GM18870 (cell line): ENCODE measurements at regions not wholly inside any gene's neighbourhood (a gene's known extent, or its start where the extent isn't known, plus 50 kb on each side); places are given as distances from the start of the nearest gene placed in this dataset.

Source experiments
- ATAC-seq: cut with Tn5 transposase; IDR thresholded peaks from one replicate; pipeline ENCODE4 v1.9.1; 2021; ENCODE audit warnings: moderate library complexity; ENCODE audit not compliant: unreplicated experiment

DNA sequence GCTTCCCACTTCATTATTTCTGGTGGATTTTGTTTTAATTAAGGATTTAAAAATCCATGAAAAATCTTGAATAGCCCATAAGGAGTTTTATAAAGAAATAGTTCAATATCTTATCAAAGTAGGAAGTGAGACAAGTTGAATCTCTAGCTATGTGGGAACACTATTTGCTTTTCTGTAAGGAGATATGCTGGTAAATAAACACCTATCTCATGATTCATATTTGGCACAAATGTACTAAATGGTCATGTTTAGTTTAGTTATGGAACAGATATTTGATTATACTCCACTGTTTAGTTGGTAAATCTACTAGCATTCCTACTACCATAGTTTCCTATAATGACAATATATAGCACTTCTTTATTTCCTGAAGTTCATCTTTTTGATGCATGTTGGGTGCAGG lies 239.9 kb upstream of the CEP162 start:
- no peak for ATAC-seq

DNA sequence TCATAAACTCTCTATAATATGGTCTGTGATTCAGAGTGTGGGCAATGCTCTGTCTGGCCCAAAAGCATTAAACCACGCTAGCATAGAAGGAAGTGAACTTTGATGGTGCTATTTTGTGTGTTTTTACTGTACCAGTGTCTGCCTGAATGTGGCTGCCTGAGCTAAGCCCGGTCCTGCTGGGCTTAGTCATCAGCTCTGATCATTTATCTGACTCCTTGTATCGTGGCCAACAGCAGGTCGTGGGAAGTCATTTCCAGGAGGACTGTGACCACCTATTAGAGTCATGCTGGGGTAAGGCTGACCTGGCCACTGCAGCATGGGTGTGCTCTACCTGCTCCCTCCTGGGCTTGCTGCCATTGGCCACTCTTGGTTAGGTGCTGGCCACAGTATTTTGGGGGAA lies 239.1 kb upstream of the CEP162 start:
- ATAC-seq = no peak

DNA sequence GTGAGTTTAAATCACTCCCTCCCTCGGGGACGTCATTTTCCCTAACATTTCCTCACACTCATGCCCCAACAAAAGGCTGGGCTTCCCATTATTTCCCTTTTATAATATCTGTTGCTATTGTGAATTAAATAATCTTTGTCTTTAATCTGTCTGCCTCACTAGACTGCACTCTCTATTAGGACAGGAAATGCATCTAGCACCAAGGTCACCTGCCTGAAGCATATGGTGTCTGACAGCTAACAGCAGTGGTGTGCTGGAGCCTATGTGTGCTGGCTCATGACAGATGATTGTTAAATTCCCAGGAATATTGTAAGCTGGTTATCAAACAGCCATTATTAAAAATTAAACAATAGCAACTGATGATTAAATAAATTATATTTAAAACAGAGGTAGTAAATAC lies 237.0 kb upstream of the CEP162 start:
- ATAC-seq = no peak

DNA sequence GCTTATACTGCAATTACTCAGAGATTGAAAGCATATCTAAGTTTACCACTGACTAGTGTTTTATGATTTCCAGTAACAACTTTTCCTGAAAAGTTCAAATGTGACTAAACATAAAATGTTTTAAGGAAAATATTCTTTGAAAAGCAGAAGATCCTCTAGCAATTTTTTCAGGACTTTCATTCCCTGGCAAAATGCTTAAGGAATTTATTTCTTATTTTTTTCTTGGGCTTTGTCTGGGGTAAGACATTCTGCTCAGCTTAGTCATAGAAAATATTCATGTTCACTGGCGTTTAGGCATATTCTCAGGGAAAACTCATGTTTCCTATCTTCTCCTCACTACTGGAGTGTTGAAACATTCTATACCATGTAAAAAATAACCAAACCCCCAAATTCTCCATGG lies 235.3 kb upstream of the CEP162 start:
- no peak for ATAC-seq

DNA sequence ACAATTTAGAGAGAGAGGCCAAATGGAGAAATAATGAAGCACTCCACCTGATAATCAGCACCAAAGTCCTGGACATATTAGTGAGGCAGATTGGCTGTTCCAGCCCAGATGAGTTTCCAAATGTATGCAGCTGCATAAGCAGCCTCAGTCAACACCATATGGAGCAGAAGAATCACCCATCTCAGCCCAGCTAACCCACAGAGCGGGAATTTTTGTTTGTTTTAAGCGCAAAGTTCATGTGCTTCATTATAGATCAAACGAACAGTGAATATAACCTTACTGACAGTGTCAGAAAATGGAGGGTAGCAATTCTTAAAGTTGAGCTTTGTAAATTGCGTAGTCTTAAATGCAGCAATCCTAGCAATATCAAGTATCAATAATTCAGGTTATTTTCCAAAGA lies 234.0 kb upstream of the CEP162 start:
- ATAC-seq = no peak

DNA sequence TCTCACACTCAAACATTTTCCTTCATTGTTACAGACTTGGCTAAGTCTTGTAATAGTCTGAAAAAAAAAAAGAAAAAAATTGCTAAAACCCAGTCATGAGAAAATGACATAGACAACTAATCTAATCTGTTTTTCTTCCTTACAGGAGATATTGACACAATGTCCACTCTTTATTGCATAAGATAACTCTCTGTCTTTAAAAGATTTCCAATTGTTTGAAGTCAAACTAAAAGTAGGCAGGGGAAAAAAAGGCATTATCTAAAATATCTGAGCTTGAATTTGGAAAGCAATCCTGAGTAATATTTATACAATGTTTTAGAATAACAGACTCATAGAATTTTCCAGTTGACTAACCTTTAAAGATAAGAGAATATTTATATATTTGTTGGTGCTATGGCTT lies 233.0 kb upstream of the CEP162 start:
- ATAC-seq = no peak

DNA sequence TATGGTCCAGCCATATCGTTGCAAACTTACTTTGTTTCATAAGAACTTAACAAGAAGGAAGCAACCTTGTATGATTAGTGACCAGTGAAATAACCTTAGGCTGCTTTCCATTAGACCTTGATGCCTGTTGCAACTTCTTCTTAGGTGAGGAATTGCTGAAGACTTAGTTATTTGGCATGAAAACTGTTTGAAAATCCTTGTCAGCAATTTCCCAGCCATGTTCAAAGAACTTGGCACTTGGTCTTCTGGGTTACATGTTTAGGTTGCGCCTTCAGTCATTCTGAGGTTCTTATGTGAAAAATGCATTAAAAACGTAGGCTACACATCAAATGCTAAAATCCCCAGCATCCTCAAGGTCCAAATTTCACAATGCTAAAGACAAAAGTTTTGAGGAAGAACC lies 232.0 kb upstream of the CEP162 start:
- ATAC-seq = no peak

DNA sequence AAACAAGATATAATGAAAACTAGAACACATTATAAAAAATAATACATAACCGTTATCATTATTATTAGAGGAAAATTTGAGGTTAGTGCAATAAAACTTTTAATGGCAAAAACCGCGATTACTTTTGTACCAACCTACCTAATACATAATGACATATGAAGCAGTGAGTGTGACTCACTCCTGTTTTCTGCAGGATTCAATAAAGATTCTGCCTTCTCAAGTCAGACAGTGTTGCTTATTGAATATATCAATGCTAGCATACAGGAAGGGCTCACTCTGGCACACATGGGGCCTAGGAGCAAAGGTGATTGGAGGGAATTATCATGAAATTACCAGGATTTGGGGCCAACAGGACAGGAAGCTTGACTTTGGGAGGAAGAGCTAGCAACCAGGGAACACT lies 230.8 kb upstream of the CEP162 start:
- no peak for ATAC-seq

DNA sequence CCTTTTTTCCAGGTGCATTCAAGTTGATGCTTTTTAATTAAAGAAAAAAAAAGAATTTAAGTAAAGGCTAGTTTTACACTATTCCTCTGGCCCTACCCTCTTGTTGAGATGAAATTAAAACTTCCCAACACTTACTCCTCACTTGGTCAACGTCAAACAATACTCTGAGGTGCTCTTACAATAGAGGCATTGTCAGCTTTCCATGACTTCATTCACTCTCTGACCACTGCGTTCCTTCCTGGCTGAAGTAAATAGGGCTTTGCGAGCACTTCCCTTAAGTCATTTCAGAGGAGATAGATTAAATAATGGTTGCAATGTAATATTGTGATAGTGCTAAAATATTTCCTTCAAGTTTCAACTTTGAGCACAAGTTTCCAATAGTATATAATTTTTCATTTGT lies 229.8 kb upstream of the CEP162 start:
- ATAC-seq = no peak

DNA sequence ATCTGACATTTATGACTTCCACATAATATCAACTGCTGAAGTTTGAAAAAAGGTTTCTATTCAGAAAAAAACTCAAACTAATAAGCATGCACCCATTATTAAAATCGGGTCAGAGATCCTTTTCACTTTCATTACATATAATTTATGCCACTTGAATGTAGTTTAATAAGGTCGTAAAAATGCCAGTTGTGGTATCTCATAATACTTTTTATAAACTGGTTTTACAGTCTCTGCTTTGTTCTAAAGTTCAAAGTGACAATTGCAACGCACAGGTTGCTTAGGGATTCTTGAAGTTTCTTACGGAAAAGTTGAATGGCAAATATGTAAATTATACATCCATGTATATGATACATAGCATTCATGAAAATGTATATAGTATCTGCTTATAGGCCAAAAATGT lies 229.4 kb upstream of the CEP162 start:
- no peak for ATAC-seq

DNA sequence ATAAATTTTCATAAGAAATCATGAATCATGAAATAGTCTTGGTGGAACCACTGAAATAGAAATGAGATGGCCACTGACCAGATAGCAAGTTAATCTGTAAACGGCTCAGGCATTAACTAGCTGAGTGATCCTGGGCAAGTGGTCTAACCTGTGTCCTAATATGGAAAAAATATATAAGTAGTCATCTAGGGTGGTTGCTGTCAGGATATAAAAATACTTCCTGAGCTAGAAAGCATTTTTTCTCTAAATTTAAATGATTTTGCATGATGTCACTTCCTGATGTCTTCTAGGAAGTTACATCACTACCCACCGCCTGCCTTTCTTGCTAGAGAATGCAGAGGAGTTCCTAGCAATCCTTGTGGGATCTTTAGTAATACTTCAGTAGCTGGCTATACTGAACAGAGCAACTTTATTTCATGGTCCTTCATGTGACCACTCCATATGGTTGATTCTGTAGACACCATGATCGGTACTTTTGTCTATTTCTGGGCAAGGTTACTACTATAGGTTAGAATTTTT lies 228.1 kb upstream of the CEP162 start:
- ATAC-seq = no peak

DNA sequence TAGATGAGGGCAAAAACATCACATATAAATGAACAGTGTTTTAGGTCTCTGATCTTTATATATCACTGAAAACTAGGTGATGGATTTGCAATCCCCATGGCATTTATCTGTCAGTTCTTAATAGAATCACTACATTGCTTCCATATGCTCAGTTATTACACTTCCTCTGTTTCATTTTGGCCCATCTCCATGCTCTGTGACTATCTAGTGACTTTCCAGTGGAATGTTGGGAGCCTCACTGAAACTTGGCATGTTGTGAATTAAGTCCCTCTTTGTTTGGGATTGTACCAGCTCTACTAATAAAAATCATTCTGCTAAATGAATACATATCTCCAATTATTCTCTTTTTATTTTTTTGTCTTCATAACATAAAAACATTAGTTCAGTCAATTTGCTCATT lies 226.1 kb upstream of the CEP162 start:
- ATAC-seq = no peak

DNA sequence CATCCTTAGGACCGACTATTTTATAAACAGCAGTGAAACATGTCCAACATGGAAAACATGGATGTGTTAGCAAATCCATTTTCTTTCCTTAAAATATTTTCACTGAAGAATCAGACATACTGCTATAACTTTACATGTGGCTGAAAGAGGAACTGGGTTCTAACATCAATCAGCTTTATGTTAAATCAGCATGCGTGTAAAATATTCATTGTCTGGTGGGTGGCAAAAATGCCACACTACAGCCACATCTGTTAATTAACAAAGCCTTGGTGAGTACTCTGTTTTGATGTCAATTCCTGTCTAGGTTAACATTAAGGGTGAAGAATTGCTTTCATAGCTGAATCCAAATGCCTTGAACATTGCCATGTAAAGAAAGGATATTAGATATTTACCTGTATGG lies 222.6 kb upstream of the CEP162 start:
- no peak for ATAC-seq

DNA sequence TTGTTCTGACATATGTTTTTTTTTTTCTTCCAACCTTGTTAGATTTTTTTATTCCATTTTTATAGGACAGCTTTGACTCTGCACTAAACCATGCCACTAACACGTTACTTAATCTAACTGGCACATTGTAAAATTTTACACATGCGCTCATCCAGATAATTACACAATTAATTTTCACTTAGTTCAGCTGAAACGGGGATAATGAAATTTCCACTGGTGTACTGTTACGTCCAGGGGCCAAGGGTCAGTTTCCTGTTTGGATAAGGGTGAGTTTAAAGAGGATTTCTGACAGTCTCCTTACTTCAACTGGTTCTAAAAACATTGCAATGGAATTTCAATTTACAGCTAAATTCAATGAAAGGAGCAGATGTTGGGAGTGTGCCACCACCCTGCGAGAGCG lies 221.8 kb upstream of the CEP162 start:
- no peak for ATAC-seq

DNA sequence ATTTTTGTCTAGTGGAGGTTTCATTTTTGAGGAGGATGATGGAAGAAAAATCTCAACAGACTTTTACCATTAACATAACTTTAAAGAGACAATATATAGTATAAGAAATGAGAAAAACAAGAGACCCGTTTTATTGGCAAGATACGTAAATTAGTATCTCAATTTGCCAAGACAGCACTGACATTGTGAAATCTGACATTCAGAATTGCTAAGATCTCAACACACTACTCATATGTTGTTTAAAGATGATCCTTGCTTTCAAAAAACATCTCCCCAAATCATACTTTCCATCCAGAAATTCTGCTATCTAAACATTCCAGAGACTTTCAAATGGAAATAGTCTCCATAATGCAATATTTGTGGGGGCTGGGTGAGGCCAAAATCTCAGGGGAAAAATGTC lies 220.9 kb upstream of the CEP162 start:
- no peak for ATAC-seq

DNA sequence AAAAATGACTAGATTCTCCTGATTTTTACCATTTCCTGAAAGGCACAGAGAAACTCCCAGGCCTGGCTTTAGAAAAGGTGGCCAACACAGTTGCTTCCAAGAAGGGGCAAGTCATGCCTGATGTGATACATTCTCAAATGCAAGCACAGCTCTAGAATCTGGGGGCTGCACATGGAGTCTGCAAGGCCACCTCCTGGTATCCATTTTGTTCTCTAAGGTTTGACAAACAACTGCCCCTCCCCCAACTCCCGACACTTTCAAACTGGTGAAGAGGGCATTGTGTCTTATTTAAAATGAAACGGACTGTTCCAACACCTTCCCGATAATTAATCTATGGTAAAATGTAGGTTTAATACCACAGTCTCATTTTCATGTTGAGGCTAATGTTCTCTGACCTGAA lies 220.2 kb upstream of the CEP162 start:
- ATAC-seq = no peak

DNA sequence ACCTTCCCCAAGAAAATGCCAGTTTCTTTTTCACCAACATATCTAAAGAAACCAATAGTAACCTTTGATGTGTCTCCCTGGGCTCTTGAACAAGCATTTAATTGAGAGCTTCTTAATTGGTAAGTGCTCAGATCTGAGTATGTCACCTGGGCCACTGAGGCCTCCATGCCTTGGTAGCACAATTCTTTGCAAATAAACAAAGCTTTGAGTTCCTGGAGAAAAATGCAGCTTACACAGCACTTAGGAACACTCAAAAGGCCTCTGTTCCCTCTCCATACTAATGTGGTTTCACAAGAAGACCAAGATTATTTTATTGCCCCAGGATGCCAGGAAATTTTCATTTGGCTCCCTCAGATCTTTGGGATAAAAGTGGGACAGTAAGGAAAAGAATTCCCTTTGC lies 217.6 kb upstream of the CEP162 start:
- ATAC-seq = no peak

DNA sequence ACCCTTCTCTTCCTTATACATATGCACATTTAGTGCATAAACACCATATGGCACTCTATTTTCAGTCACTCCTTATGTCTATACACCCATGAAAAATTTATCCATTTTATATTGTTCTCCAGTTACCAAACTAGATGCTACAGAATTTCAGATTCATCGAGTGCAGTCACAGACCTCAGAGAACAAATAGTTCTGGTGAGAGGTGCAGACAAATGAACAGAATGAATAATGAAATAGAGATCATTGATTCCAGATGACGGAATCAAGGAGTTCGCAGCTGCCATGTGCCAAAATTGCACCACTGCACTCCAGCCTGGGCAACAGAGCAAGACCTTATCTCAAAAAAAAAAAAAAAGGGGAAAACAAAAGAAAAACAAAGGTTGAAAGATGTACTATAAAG lies 214.8 kb upstream of the CEP162 start:
- ATAC-seq = no peak

DNA sequence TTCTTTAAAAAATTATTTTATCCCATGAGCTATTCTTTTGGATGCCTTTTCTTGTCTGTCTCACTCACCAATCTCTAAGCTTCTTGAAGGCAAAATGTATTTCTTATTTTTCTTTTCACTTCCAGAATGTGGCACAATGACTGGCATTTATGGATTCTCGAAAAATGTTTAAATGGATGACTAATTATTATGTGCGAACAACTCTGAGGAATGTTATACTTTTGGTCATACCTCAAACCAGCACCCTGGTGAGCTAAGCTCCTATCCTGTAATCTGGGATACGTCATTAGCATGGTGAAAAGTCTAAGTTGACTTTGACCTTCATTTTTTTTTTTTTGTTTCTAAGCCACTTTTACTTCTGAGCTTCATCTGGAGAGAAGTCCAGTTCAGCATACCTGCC lies 214.0 kb upstream of the CEP162 start:
- ATAC-seq = no peak

DNA sequence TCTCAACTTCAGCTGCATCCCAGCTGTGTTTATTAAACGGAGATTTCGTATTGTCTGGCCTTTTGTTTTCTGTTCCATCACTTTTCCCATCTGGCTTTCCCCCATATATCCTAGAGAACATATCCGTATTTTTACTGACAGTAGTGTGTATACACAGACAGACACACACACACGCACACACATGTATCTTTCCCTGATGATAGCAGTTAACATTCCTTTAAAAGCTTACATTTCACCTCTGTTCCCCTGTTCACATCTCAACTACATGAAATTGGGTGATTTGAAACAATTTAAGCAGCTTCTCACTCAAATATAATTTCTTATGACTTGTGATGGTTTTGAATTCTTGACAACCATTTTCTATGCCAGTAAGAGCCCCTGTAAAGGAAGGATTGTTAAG lies 207.1 kb upstream of the CEP162 start:
- ATAC-seq = no peak

DNA sequence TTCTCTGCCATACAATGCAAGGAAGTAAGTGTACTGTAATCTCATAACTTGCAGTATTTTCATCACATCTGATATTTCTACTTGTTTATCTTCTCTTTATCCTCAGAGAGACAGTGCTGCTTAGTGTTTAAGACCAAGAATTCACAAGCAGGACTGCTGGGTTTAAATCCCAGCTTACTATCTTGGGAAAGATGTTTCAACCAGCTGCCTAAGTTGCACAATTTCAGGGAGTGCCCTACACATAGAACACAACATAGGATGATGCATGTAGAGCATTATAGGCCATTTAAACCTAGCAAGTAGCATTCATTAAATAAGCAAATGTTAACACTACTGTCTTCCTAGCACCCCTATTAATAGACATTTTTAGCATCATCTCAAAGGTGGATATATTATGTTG lies 205.2 kb upstream of the CEP162 start:
- ATAC-seq = no peak

DNA sequence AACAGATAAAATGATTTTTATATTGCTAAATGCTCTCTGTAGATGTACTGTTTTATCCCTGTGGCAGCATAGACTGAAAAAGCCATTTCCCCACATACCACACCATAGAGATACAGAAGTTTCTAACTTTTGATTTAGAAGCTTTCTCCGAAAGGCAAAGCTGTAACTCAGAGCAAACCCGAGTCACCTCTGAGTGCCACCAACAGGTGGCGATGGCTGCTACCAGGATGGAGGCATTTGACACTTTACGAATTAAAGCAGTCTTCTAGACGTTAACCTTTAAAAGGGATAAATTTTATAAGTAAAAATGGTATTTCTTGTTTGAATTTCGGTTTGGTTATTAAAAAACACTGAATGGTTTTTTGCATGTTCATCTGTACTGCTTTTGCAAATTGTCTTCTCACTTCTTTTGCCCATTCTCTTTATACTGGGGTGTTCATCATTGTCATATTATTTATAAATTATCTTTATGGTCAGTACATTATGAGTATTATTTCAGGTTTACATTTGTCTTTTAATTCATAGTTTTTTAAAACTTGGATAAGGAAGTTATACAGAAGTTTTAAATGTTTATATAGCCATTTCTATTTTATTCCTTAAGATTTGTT lies 201.0 kb upstream of the CEP162 start:
- ATAC-seq = peak; percentile 74

DNA sequence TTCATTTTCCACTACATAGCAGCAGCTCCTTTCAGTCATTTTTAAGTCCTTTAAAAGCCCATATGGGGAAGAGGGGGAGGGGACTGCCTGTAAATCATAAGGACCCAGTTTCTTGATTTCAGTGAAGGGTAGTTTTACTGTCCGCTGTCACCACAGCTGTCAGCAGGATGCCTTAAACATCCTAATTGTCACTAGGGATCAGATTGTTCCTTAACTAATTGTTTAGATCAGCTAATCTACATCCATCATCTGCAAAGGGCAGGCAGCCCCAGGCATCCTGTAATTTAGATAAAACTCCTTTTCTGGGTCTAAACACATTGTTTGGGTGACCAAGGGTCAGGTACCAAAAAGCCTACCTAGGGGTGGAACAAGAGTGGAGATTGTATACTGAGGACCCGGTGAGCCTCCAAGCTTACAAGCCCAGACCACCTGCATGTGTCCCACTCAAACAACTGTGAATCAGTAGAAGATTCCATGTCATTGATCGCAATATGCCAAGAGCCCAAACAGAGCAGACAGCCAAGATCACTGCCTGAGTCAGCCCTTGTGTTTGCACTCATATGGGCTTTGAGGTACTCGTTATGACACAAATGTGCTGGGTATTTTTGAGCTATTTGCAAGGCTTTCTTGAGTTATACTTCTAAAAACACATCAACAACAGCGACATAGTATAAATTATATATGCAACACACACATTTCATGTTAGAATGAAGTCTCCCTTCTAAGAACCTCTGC lies 198.7 kb upstream of the CEP162 start:
- no peak for ATAC-seq
